Mucosa of gallbladder (tissue), 1 donor: ENCODE measurements at regions not wholly inside any gene's neighbourhood (a gene's known extent, or its start where the extent isn't known, plus 50 kb on each side); places are given as distances from the start of the nearest gene placed in this dataset.
A peak's percentile ranks its signal among the peaks of the same experiment; 100 is the strongest.
"Not testable (repeated sequence)": the region's sequence is repeated elsewhere in the genome, so short reads cannot be mapped to it uniquely, and the experiment has no call there.

Experiments used
- DNase-seq: peaks from one replicate; pipeline ENCODE4 v3.0.0-alpha.2; 2020; ENCODE audit warnings: low spot score
- donor health status: DM: no; HTN: no; CAD: no.

DNA sequence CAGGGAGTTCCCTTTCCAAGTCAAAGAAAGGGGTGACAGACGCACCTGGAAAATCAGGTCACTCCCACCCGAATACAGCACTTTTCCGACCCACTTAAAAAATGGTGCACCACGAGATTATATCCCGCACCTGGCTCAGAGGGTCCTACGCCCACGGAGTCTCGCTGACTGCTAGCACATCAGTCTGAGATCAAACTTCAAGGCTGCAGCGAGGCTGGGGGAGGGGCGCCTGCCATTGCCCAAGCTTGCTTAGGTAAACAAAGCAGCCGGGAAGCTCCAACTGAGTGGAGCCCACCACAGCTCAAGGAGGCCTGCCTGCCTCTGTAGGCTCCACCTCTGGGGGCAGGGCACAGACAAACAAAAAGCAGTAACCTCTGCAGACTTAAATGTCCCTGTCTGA lies 277.8 kb upstream of the ARHGAP42 start:
- DNase-seq, result not testable (repeated sequence)

DNA sequence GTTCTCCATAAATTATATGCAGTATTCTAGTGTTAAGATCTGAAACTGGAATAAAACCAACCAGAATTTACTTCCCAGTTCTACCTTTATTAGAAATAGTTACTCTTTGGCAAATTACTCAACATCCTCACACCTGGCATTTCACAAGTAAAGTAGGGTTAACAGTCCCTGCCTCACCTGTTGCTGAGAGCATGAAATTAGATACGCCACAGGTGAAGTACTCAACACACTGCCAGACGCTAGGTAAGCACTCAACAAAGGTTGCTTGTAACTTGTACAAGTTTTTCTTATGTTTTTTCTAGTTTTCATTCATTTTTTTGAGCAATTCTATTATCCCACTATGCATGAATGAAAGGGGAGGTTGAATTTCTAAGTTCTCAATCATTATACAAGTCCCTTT lies 267.6 kb upstream of the ARHGAP42 start:
- no peak for DNase-seq

DNA sequence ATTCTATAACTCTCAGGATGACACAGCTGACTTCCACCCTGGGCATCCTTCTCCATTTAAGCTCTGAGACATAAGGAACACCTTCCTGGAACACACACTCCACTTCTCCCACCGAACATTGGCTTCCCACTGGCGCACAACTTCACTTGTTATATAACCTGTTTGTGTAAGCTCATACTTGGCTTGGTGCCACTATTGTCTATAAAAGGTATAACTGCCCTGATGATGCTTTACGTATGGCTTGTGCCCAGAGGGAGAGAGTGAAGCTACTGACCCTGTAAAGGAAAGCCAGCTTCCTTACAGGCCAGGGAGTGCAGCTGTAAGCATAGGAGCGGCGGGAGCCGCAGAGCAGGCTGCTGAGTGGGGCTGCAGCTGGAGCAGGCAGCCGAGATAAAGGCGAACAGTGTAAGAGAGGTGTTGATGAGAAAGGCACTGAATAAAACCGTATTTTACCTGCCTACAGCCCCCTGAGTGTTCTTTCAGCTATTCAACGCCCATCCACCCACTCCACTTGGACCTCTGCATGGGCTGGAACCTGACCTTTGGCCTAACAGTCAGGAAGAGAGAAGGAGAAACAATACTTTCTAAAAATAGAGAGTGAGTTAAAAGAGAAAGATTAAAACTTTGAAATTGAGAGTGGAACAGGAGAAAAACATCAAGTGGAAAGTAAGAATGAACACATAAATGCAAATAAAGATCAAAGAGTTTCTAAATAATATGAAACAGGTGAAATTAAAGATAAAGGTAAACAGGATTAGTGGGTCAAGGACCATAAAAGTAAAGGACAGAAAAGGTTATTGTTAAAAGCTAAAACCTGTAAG lies 252.1 kb upstream of the ARHGAP42 start:
- peak; percentile 18 for DNase-seq

DNA sequence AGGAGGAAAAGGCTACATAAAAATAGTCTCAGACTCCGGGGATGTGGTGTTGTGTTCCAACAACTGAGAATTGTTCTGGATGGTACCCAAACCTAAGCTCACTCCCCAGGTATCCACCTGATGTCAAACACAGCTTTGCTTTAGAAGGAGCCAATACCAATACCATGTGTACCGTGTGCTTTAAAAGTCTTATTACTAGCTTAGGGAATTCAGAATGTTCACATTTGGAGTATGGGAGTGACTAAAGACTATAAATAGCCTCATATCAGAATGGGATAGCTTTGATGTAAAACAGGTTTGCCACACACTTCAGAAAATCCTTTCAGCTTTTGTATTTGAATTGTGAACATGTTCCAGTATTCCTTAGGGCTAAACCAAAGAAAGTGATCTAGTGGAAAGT lies 248.7 kb upstream of the ARHGAP42 start:
- DNase-seq, result peak; percentile 16

DNA sequence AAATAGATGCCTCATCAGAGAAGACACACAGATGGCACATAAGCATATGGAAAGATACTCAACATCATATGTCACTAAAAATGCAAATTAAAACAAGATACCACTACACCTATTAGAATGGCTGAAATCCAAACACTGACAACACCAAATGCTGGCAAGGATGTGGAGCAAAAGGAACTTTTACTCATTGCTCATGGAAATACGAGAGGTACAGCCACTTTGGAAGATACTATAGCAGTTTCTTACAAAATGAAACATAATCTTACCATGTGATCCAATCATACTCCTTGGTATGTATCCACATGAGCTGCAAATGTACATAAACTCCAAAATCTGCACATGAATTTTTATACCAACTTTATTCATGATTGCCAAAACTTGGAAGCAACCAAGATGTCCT lies 246.0 kb upstream of the ARHGAP42 start:
- DNase-seq, result no peak

DNA sequence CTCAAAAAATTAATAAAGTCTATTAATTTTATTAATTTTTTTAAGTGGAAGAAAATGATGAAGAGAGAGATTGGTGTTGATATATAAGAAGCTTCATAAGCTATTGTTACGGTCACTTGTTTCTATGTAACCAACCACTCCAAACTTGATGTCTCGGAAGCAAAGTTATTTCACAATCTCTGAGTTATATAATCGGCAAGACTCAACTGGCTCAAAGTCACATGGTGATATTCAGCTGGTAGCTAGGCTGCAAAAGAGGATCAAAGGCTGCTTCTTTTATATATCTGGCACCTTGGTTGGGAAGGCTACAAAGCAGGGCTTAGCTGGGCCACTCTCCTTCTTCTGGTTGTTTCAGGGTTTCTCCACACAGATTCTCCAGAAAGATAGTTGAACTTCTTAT lies 245.1 kb upstream of the ARHGAP42 start:
- no peak for DNase-seq

DNA sequence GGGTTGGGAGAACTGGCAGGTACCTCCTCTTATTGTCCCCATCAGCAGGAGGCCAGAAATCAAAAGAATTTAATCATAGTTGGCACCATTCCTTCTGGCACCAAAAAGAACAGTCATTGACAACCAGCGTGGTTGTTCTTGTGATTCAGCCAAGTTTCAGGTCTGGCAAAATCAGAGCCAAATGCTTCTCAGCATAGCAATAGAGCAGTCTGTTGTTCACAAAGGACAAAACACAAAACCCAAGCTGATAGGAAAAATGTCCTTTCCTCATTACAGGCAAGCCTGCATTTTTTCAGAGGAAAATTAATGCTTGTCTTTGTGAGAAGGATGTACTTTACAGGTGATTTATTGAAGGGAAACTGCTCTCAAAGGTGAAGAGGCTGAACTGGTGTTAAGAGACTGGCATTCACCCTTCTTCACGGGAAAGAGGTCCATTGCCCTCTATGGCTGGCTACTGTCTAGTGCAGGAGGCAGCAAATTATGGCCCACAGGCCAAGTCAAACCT lies 241.8 kb upstream of the ARHGAP42 start:
- peak; percentile 65 for DNase-seq

DNA sequence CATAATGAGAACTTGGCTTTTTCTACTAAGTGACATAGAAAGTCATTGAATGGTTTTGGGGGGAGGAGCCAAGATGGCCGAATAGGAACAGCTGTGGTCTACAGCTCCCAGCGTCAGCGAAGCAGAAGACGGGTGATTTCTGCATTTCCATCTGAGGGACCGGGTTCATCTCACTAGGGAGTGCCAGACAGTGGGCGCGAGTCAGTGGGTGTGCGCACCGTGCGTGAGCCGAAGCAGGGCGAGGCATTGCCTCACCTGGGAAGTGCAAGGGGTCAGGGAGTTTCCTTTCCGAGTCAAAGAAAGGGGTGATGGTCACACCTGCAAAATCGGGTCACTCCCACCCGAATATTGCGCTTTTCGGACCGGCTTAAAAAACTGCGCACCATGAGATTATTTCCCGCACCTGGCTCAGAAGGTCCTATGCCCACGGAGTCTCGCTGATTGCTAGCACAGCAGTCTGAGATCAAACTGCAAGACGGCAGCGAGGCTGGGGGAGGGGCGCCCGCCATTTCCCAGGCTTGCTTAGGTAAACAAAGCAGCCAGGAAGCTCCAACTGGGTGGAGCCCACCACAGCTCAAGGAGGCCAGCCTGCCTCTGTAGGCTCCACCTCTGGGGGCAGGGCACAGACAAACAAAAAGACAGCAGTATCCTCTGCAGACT lies 235.2 kb upstream of the ARHGAP42 start:
- DNase-seq, result not testable (repeated sequence)

DNA sequence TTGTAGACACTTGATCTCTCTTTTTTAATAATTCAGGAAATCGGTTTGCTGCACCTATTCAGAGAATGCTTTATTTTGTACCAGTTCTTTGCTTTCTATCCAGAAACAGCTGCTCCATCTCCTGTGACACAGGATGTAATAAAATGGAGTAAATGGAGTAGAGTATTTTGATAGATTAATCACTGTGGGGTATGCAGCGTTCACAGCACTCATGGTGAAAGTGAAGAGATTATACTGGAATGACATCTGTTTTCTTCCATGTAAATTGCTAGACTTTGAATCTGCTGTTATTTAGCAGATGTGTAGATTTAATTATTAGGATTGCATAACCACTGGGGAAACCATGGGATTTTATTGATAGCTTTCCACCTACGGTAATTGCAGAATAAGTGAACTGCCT lies 227.3 kb upstream of the ARHGAP42 start:
- no peak for DNase-seq

DNA sequence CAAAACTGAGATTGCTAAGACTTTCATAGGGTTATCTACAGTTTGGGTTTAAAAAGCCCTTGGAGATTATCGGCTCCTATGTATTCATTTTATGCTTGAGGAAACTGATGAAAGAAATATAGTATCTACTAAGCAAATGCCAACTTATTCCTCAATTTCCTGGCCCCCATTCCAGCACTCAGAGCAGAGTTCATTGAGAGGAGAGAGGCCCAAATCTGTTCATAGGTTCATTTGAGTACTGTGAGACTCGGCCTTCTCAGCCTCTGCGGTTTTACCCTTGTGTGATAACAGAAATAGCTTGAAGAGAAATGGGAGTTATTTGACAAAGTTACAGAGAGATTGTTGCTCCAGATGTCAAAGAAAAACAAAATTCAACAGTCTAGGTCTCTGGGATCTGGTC lies 226.7 kb upstream of the ARHGAP42 start:
- DNase-seq, result no peak

DNA sequence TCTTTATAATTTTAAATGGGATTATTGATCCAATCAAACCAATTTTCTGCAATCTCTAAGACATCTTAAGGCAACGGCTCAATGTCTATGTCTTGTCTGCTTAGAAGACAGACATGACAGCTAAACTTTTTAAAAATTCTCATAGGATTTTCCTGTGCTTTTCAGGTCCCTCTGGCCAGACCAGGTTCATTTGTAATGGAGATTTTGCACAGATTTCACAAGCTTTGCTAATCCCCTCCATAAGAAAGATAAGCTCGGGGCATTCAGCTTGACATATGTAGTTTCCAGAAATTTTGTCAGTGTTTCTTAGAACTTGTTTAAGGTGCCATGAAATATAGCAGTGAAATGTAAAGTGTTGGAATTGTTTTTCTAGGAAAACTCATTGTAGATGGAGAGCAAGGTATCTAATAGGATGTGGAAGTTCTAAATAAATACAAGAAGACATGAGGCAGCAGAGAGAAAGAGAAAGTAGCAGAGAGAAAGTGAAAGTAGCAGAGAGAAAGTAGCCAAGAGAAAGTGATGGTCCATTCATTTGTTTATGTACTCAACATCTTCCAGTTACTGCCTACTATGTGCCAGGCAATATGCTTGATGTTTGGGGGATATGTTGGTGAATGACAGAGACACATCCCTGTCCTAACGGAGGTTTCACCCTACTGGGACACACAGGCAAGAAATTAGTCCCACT lies 219.1 kb upstream of the ARHGAP42 start:
- no peak for DNase-seq

DNA sequence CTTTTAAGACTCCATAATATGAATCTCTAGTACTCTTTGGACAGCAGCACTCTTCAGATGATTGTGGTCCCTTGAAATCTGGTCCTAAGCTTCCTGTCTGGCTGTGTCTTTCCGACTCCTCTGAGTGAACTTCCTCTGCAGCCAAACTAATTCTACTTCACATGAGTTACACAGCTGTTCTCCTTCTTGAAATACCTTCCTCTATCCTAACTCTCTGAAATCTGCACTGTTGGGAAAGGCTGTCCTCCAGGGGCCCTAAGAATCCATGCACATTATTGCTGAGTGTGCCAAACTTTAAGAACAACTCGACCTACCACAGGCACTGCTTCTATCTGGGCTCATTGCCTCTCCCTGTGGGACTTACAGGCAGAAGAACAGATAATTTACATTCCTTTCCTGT lies 217.3 kb upstream of the ARHGAP42 start:
- no peak for DNase-seq

DNA sequence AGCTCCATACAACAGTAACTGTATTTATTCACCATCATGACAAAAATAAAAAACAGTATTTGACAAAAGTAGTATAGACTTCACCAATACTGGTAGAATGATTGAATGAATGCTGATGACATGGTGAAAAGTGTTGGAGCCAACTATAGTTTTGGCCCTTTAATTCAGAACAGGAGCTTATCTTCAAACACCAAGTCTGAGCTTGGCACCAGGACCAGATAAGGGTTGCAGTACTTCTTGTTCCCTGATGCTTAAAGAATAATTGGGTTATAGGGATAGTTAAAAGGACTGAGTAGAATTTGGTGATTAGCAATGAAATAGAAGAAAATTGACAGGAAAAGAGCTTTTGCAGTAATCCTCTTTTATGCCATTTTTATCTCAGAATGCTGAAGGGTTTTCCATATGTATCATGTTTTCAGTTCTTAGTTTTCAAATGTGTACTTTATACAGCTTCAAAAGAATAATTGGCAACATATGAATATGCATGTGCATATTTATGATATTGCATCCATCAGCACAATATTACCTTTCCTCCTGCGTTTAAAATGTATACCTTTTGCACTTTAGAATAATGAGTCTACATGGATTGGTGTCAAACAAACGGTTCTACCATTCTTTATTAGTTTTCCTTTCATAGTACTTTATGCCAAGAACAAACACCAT lies 214.2 kb upstream of the ARHGAP42 start:
- DNase-seq, result no peak

DNA sequence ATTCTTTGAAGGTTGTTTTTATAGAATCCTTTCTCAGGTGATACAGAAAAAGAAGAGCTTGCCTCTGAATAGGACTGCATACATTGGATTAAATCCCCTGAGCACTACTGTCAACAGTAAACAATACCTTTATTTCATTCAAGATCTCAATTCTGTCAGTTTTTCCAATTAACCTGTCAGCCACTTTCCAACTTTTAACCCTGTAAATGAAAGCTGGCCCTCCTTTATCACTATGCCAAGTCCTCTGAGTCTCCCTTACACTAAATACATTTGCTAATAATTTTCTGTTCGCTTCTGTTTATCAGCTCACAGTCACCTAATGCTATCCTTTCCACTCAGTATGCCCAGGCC lies 213.7 kb upstream of the ARHGAP42 start:
- no peak for DNase-seq

DNA sequence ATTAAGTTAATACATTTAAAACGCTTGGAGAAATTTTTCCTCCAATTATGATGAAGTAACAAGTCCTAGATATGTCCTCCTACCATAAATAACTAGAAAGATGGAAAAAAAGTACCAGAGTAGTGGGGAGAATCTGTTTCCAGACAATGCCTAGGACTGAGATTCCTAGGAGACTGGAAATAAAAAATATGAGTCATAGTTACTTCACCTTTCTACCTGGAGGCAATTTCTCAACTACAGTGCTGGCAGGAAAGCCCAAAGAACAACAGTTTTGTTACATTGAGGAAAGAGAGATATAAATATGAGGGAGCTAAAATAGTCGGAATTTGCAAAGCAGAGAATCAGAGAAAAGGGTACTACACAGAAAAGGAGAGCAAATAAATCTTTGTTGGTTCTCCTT lies 202.1 kb upstream of the ARHGAP42 start:
- DNase-seq, result no peak

DNA sequence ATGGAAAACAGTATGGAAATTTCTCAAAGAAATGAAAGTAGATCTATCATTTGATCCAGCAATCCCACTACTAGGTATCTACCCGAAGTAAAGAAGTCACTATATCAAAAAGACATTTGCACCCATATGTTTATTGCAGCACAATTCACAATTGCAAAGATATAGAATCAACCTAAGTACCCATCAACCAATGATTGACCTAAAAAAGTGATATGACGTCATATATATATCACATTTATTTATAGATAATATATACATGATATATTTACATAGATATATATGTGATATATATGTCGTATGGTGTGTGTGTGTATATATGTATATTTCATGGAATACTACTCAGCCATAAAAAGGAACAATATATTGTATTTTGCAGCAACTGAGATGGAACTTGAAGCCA lies 188.3 kb upstream of the ARHGAP42 start:
- DNase-seq, result no peak

DNA sequence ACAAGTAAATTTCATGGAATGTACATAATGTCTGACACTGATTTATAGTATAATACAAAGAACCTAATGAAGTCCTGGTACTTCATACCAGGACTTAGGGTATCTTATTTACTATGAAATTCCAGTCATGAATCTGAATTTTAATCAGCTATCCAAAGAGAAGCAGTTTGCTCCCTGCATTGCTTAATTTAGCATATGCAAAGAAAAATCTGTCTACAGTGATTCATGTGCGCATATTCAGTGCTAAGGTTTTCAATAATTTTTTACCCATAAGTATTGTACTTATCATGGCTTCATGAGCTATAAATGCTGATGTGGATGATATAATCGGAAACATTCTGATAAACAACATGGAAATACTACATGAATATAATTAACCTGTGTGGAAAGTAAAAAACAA lies 185.6 kb upstream of the ARHGAP42 start:
- no peak for DNase-seq

DNA sequence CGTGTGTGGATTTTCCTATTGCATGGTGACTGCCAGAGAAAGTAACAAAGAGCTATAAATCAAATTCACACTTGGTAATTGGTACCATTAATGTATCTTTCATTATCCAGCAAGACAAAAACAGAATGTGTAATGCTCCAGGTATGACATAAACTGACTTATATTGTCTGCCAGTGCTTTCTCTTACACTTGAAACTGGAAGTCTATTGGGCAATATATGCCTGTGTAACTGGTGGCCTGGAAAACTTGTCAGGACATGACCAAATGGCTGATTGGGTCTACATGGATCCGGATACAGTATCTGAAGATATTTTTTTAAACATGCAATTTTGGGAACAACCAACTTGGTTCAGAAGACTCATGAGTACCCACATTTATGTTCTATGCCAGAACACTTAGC lies 174.6 kb upstream of the ARHGAP42 start:
- no peak for DNase-seq

DNA sequence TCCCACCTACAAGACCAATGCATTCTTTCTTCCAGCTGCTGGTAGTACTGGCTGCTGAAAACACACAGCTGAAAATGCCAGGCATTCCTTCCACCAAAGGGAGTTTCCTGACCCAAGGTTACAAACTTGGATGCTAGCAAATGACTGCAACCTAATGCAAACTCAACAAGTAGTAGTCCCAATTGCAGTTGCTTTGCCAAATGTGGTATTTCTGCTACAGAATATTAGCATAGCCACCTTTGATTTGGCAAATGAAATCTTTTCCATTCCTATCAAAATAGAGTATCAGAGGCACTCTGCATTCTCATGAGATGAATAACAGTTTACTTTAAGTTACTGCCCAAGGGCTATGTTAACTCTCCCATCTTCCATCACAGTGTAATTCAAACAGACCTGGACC lies 172.0 kb upstream of the ARHGAP42 start:
- no peak for DNase-seq

DNA sequence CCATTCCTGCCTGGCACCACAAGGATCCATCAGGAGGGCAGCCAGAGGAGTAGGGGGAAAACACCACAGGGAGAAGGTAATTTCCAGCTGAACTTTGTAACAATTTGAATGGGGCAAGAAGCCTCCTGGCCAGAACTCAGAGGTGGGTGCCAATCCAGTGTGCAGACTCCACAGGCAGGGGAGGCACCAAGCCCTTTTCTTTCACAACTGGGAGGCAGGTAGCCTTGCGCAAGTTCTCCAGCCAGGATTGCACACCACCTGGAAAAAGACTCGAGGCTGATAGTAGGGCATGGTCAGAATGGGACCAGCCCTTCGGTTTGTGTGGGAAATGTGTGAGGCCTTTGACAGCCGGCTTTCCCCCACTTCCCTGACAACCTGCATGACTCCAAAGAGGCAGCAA lies 161.9 kb upstream of the ARHGAP42 start:
- DNase-seq, result no peak

DNA sequence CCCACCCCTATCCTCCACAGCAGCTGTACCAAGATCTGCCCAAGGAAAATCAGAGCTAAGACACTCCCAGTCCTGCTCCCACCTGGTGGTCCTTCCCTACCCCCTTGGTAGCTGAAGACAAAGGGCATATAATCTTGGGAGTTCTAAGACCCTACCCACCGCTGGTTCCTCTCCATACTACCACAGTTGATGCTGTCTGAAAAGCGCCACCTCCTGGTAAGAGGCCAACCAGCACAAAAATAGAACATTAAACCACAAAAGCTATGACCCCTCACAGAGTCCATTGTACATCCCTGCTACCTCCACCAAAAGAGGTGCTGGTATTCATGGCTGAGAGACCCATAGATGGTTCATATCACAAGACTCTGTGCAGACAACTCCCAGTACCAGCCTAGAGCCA lies 161.5 kb upstream of the ARHGAP42 start:
- no peak for DNase-seq

DNA sequence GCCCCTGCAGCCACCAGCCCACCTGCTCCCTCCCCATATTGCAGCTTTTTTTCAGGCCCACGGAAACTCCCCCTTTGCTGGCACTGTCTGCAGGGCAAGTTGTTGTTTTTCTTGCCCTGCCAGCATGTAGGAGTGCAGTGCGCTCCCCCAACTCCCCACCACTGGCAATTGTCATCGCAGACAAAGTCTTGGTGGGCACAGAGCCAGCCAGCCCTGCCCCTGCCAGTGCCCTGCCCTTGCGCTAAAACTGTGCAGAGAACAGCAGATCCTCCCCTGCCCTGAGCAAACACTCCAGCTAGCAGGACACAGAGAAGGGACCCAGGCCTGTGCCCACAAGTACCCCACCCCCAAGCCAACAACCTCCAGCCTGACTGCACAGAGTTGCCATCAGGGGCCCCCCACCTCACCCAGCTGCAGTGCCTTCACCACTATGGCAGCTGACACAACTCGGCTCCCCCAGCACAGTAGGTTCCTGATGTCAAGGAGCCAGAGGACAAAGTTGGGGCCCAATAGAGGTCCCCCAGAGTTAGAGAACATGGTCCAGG lies 158.1 kb upstream of the ARHGAP42 start:
- DNase-seq, result no peak
